ENCODE measurements at regions not wholly inside any gene's neighbourhood (a gene's known extent, or its start where the extent isn't known, plus 50 kb on each side); places are given as distances from the start of the nearest gene placed in this dataset.
"Not testable (repeated sequence)": the region's sequence is repeated elsewhere in the genome, so short reads cannot be mapped to it uniquely, and the experiment has no call there.

DNA sequence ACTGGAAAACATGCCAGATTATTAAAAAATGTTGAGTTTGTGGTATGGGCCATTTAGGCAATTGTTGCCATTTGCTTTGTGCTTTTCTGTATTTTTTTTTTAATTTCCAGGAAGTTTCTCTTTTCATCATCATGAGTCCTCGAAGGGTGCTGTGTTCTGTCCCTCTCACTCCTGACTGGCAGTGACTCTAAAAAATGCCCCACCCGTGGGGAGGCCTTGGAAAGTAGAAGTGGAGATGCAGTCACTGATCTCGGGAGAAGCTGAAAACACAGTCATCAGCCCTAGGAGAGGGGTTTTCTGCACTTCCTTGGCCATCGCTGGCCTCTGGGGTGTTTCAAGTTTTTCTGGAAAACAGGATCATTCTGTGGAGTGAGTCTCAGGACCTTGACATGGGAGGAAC is 98.5 kb upstream of the GRK3 start:
- Histone ChIP-seq H3K9ac (ENCODE audit: low read depth in 1 of 2, low read length in 2 of 2) (no peak overlapping the region), H3K27me3 (ENCODE audit: control insufficient read depth in 1 of 2, insufficient read depth in 2 of 2, low read length in 2 of 2) (no peaks in the 10 kb centered on the region), H3K9me3 (ENCODE audit: control insufficient read depth in 1 of 2, low read length in 2 of 2) (no peaks in the 10 kb centered on the region), H3K27ac (ENCODE audit: low read depth, low read length) (no peak overlapping the region), H3K4me1 (ENCODE audit: control insufficient read depth in 1 of 2, insufficient read depth in 2 of 2, low read length in 2 of 2) (no peaks in the 10 kb centered on the region), H3K4me3 (ENCODE audit: low read depth in 1 of 2, low read length in 2 of 2) (no peak overlapping the region), H3K36me3 (ENCODE audit: control insufficient read depth in 1 of 2, insufficient read depth in 2 of 2, low read length in 2 of 2) (peaks cover 0 to 13% of the 10 kb centered on the region in 2 donors)

DNA sequence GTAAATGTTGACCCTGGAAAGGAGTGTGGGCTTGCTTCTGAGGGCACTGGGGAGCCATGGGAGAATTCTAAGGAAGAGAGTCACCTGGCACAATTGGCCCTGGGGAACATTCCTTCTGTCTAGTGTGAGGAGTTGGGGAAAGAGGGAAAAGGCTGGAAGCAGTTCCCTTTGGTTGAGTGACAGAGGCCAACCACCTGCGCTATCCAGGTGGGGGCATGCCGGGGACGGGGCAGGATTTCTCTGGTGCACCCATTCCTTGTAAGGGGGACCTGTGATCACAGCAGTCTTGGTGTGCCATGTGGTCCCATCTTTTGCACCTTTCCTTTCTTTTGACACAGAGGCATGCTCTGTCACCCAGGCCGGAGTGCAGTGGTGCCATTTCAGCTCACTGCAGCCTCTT is 92.1 kb upstream of the GRK3 start:
- Histone ChIP-seq H3K4me1 (ENCODE audit: control insufficient read depth in 1 of 2, insufficient read depth in 2 of 2, low read length in 2 of 2) (peaks cover 0 to 6% of the 10 kb centered on the region in 2 donors), H3K27ac (ENCODE audit: low read depth, low read length) (no peak overlapping the region), H3K36me3 (ENCODE audit: control insufficient read depth in 1 of 2, insufficient read depth in 2 of 2, low read length in 2 of 2) (no peaks in the 10 kb centered on the region), H3K27me3 (ENCODE audit: control insufficient read depth in 1 of 2, insufficient read depth in 2 of 2, low read length in 2 of 2) (no peaks in the 10 kb centered on the region), H3K4me3 (ENCODE audit: low read depth in 1 of 2, low read length in 2 of 2) (no peak overlapping the region), H3K9ac (ENCODE audit: low read depth in 1 of 2, low read length in 2 of 2) (no peak overlapping the region), H3K9me3 (ENCODE audit: control insufficient read depth in 1 of 2, low read length in 2 of 2) (peaks cover 0 to 2% of the 10 kb centered on the region in 2 donors)

DNA sequence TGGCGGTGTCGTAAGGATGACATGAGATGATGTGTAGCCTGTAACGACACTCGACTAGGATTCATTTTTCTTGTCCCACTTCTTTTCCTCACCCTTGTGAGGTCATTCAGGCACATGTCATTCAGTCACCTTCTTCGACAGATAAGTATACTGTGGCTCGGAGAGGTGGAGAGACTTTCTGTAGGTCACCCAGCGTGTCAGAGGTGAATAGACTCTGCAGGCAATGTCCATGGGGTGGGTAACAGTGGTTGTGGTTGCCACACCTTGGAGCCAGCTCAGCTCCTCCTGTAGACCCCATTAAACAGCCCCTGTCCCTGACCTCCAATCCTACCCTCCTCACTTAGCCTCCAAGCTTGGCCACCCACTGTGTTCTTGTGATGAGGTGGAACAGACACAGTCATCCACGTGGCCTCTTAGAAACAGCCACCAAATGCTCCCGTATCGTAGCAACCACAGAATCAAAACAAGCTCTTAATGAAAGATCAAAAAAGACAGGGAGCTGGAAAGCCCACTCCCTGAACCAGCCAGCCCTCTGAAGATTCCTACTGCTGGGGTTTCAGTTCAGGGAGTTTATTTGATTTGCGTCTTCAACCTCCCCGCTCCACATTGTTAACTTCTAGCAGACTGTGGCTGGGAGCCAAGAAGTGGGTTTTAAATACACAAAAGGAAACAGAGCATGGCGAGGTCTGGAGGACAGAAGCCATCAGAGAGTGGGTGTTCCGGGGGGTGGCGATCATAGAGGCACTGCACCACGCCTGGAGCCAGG is 89.0 kb upstream of the GRK3 start:
- Histone ChIP-seq H3K27ac (ENCODE audit: low read depth, low read length) (no peak overlapping the region), H3K4me3 (ENCODE audit: low read depth in 1 of 2, low read length in 2 of 2) (no peak overlapping the region), H3K36me3 (ENCODE audit: control insufficient read depth in 1 of 2, insufficient read depth in 2 of 2, low read length in 2 of 2) (no peaks in the 10 kb centered on the region), H3K9me3 (ENCODE audit: control insufficient read depth in 1 of 2, low read length in 2 of 2) (peaks cover 0 to 5% of the 10 kb centered on the region in 2 donors), H3K9ac (ENCODE audit: low read depth in 1 of 2, low read length in 2 of 2) (no peak overlapping the region), H3K27me3 (ENCODE audit: control insufficient read depth in 1 of 2, insufficient read depth in 2 of 2, low read length in 2 of 2) (no peaks in the 10 kb centered on the region), H3K4me1 (ENCODE audit: control insufficient read depth in 1 of 2, insufficient read depth in 2 of 2, low read length in 2 of 2) (peaks cover 0 to 6% of the 10 kb centered on the region in 2 donors)

DNA sequence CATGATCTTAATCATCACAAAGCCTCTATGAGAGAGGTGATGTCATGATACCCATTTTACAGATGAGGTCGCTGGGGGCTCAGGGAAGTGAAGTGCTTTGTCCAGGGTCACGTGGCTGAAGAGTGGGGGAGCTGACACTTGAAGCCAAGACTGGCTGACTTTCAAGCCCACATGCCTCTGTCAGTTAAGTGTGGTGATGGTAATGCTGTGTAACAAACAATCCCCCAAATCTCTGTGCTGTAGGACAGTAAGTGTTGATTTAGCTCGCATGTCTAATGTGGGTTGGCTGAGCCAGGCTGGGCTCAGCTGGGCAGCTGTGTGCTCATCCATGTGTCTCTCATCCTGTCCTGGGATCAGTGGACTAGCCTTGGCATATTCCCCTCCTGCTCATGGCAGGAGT is 87.1 kb upstream of the GRK3 start:
- no peak overlapping the region for H3K27ac ChIP-seq (ENCODE audit: low read depth, low read length)

DNA sequence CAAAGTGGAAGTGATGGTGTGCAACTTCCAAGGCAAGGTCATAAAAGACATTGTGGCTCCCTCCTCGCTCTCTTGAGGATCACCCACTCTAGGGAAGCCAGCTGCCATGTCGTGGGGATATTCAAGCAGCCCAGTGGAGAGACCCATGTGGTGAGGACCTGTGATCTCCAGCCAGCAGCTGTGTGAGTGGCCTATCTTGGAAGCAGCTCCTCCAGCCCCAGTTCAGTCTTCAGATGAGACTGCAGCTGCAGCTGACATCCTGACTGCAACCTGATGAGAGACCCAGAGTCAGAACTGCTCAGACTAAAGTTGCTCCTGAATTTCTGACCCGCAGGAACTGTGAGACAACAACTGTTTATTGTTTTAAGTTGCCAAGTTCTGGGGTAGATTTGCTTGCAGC is 86.4 kb upstream of the GRK3 start:
- H3K9me3 ChIP-seq (ENCODE audit: control insufficient read depth in 1 of 2, low read length in 2 of 2) = peaks cover 0 to 5% of the 10 kb centered on the region in 2 donors
- no peaks in the 10 kb centered on the region for H3K27me3 ChIP-seq (ENCODE audit: control insufficient read depth in 1 of 2, insufficient read depth in 2 of 2, low read length in 2 of 2)
- H3K27ac ChIP-seq (ENCODE audit: low read depth, low read length) = no peak overlapping the region
- no peak overlapping the region for H3K9ac ChIP-seq (ENCODE audit: low read depth in 1 of 2, low read length in 2 of 2)
- H3K4me1 ChIP-seq (ENCODE audit: control insufficient read depth in 1 of 2, insufficient read depth in 2 of 2, low read length in 2 of 2) = peaks cover 0 to 6% of the 10 kb centered on the region in 2 donors
- peaks cover 0 to 6% of the 10 kb centered on the region in 2 donors for H3K36me3 ChIP-seq (ENCODE audit: control insufficient read depth in 1 of 2, insufficient read depth in 2 of 2, low read length in 2 of 2)
- H3K4me3 ChIP-seq (ENCODE audit: low read depth in 1 of 2, low read length in 2 of 2) = no peak overlapping the region

More for the DNA sequence above, 87.1 kb upstream of the GRK3 start:
- H3K27me3 ChIP-seq (ENCODE audit: control insufficient read depth in 1 of 2, insufficient read depth in 2 of 2, low read length in 2 of 2) = no peaks in the 10 kb centered on the region
- no peak overlapping the region for H3K4me3 ChIP-seq (ENCODE audit: low read depth in 1 of 2, low read length in 2 of 2)
- no peak overlapping the region for H3K9ac ChIP-seq (ENCODE audit: low read depth in 1 of 2, low read length in 2 of 2)
- H3K4me1 ChIP-seq (ENCODE audit: control insufficient read depth in 1 of 2, insufficient read depth in 2 of 2, low read length in 2 of 2) = peaks cover 0 to 6% of the 10 kb centered on the region in 2 donors
- H3K36me3 ChIP-seq (ENCODE audit: control insufficient read depth in 1 of 2, insufficient read depth in 2 of 2, low read length in 2 of 2) = peaks cover 0 to 5% of the 10 kb centered on the region in 2 donors
- H3K9me3 ChIP-seq (ENCODE audit: control insufficient read depth in 1 of 2, low read length in 2 of 2) = peaks cover 0 to 5% of the 10 kb centered on the region in 2 donors

DNA sequence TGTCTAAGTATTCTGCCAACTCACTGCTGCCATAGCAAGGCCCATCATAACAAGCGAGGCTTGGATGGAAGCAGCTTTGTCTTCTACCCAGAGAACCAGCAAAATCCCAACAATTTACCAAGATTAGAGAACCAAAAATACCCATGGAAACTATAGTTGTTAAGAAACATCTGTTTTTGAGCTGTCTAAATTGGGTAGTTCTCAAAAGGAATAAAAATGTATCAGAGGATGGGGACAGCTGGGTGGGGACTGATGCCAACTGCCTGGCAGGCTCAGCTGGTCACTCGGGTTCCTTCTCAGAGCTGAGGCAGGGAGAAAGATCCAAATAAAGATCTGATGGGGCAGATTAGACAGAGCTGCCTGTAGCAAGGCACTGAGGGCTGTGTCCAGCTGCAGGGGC is 85.9 kb upstream of the GRK3 start:
- Histone ChIP-seq H3K36me3 (ENCODE audit: control insufficient read depth in 1 of 2, insufficient read depth in 2 of 2, low read length in 2 of 2) (peaks cover 1 to 6% of the 10 kb centered on the region in 2 donors), H3K4me3 (ENCODE audit: low read depth in 1 of 2, low read length in 2 of 2) (no peak overlapping the region), H3K27me3 (ENCODE audit: control insufficient read depth in 1 of 2, insufficient read depth in 2 of 2, low read length in 2 of 2) (no peaks in the 10 kb centered on the region), H3K27ac (ENCODE audit: low read depth, low read length) (no peak overlapping the region), H3K4me1 (ENCODE audit: control insufficient read depth in 1 of 2, insufficient read depth in 2 of 2, low read length in 2 of 2) (peaks cover 0 to 6% of the 10 kb centered on the region in 2 donors), H3K9ac (ENCODE audit: low read depth in 1 of 2, low read length in 2 of 2) (no peak overlapping the region), H3K9me3 (ENCODE audit: control insufficient read depth in 1 of 2, low read length in 2 of 2) (peaks cover 0 to 5% of the 10 kb centered on the region in 2 donors)

DNA sequence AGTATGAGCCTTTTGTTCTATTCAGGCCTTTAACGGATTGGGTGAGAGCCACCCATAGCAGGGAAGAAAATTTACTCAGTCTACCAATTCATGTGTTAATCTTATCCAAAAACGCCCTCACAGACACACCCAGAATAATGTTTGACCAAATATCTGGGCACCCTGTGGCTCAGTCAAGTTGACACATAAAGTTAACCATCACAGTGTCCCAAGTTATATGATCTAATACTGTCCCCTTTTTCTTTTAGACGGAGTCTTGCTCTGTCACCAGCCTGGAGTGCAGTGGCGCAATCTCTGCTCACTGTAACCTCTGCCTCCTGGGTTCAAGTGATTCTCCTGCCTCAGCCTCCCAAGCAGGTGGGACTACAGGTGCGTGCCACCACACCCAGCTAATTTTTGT is 83.6 kb upstream of the GRK3 start:
- H3K4me3 ChIP-seq (ENCODE audit: low read depth in 1 of 2, low read length in 2 of 2); H3K4me1 ChIP-seq (ENCODE audit: control insufficient read depth in 1 of 2, insufficient read depth in 2 of 2, low read length in 2 of 2); H3K9me3 ChIP-seq (ENCODE audit: control insufficient read depth in 1 of 2, low read length in 2 of 2); H3K27ac ChIP-seq (ENCODE audit: low read depth, low read length); H3K9ac ChIP-seq (ENCODE audit: low read depth in 1 of 2, low read length in 2 of 2); H3K27me3 ChIP-seq (ENCODE audit: control insufficient read depth in 1 of 2, insufficient read depth in 2 of 2, low read length in 2 of 2): not testable (repeated sequence)
- H3K36me3 ChIP-seq (ENCODE audit: control insufficient read depth in 1 of 2, insufficient read depth in 2 of 2, low read length in 2 of 2) = peaks cover 4 to 16% of the 10 kb centered on the region in 2 donors

DNA sequence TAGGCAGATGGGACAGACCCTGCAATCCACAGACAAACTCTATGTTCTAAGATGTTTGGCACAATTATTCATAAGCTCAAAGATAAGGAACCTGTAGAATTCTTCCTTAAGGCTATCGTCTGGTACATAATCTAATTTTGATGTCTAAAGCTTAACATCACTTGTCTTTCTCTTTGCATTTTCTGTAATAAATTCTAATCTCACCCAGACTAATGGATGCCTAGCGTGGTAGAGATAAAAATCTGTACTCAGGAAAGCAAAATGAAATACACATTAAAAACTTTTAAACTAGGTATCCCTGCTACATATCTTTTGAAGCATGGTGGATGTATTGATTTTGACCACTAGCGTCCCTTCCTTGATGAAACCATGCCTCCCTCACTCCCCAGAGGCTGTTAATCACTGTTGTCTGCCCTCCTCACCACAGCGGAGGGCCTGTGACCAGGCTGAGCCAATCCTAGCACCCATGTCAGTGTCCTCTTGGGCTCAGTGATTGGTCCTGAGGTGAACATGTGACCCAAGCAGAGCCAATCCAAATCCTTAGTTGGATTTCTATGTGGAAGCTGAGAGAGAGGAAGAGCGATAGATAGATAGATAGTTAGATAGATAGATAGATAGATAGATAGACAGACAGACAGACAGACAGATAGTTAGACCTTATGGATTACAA is 82.2 kb upstream of the GRK3 start:
- Histone ChIP-seq H3K9ac (ENCODE audit: low read depth in 1 of 2, low read length in 2 of 2) (no peak overlapping the region), H3K36me3 (ENCODE audit: control insufficient read depth in 1 of 2, insufficient read depth in 2 of 2, low read length in 2 of 2) (peaks cover 4 to 21% of the 10 kb centered on the region in 2 donors), H3K27ac (ENCODE audit: low read depth, low read length) (no peak overlapping the region), H3K9me3 (ENCODE audit: control insufficient read depth in 1 of 2, low read length in 2 of 2) (peaks cover 0 to 4% of the 10 kb centered on the region in 2 donors), H3K27me3 (ENCODE audit: control insufficient read depth in 1 of 2, insufficient read depth in 2 of 2, low read length in 2 of 2) (no peaks in the 10 kb centered on the region), H3K4me3 (ENCODE audit: low read depth in 1 of 2, low read length in 2 of 2) (no peak overlapping the region), H3K4me1 (ENCODE audit: control insufficient read depth in 1 of 2, insufficient read depth in 2 of 2, low read length in 2 of 2) (no peaks in the 10 kb centered on the region)

DNA sequence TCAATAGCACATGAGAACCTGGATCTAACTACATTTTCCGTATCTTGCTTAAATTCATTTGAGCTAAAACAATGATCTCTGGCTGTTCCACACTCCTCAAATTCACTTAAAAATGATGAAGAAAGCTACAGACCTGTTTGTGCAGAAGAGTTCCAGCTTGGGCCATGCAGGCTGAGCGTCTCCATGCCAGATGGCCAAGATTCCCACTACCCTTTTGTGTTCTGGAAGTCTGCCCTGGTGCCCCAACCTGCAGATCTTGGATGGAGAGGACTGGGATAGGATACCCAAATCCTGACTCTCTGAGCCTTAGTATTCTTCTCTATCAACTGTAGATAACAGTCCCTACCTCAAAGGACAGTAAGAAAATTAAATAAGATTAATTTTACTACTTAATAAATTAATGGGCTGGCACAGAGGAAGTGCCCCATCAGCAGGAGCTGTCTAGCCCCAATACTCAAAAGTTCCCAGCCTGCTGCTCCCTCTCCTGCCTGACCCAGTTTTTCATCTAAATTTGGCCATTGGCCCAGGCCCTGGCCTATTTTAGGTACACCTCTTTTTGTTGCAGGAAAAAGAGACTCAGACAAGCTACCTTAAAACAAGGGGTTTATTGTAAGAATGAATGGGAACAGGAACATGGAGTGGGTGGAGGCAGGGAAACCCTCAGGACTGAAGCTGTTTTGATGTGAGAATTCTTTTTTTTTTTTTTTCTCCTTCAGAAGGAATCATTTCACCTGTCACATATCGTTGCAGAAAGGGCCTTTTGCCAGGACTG is 81.4 kb upstream of the GRK3 start:
- Histone ChIP-seq H3K27ac (ENCODE audit: low read depth, low read length) (no peak overlapping the region), H3K36me3 (ENCODE audit: control insufficient read depth in 1 of 2, insufficient read depth in 2 of 2, low read length in 2 of 2) (peaks cover 4 to 21% of the 10 kb centered on the region in 2 donors), H3K9me3 (ENCODE audit: control insufficient read depth in 1 of 2, low read length in 2 of 2) (no peaks in the 10 kb centered on the region), H3K4me3 (ENCODE audit: low read depth in 1 of 2, low read length in 2 of 2) (no peak overlapping the region), H3K4me1 (ENCODE audit: control insufficient read depth in 1 of 2, insufficient read depth in 2 of 2, low read length in 2 of 2) (peaks cover under 1% of the 10 kb centered on the region in 2 donors), H3K27me3 (ENCODE audit: control insufficient read depth in 1 of 2, insufficient read depth in 2 of 2, low read length in 2 of 2) (no peaks in the 10 kb centered on the region), H3K9ac (ENCODE audit: low read depth in 1 of 2, low read length in 2 of 2) (no peak overlapping the region)

DNA sequence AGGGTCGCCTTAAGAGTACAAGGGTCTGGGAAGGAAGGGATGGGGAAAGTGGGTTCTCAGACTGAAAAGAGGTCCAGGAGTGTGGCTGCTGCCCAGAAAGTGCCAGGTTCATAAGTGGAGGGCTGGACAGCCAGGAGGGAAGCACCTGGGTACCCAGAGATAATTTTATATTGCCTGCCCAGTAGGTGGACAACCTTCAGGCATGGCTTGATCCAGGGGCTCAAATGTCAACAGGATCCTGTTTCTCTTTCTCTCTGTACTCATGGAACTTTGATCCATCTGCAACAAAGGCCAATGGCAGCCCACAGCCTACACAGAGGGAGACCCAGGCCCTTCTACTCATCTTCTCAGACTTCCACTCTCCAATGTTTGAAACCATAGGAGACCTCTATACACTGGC is 80.5 kb upstream of the GRK3 start:
- Histone ChIP-seq H3K9me3 (ENCODE audit: control insufficient read depth in 1 of 2, low read length in 2 of 2) (no peaks in the 10 kb centered on the region), H3K27me3 (ENCODE audit: control insufficient read depth in 1 of 2, insufficient read depth in 2 of 2, low read length in 2 of 2) (no peaks in the 10 kb centered on the region), H3K4me3 (ENCODE audit: low read depth in 1 of 2, low read length in 2 of 2) (no peak overlapping the region), H3K9ac (ENCODE audit: low read depth in 1 of 2, low read length in 2 of 2) (no peak overlapping the region), H3K4me1 (ENCODE audit: control insufficient read depth in 1 of 2, insufficient read depth in 2 of 2, low read length in 2 of 2) (peaks cover 5 to 9% of the 10 kb centered on the region in 2 donors), H3K27ac (ENCODE audit: low read depth, low read length) (no peak overlapping the region), H3K36me3 (ENCODE audit: control insufficient read depth in 1 of 2, insufficient read depth in 2 of 2, low read length in 2 of 2) (peaks cover 4 to 21% of the 10 kb centered on the region in 2 donors)

Measured in duodenal mucosa (tissue), 2 donors.